ENCODE measurements at regions not wholly inside any gene's neighbourhood (a gene's known extent, or its start where the extent isn't known, plus 50 kb on each side); places are given as distances from the start of the nearest gene placed in this dataset.
"Not testable (repeated sequence)": the region's sequence is repeated elsewhere in the genome, so short reads cannot be mapped to it uniquely, and the experiment has no call there.

- no peak overlapping the region for H3K4me3 ChIP-seq (ENCODE audit: low read length)
- no peaks in the 10 kb centered on the region for H3K27me3 ChIP-seq (ENCODE audit: control insufficient read depth, low read length)
- H3K9me2 ChIP-seq (replicated peaks; ENCODE audit: control insufficient read depth, low read length): no peaks in the 10 kb centered on the region
- H3K4me1 ChIP-seq (ENCODE audit: control insufficient read depth, low read length): no peaks in the 10 kb centered on the region
- no peaks in the 10 kb centered on the region for H3F3A ChIP-seq (ENCODE audit: control insufficient read depth, insufficient read depth)
- H3K9me3 ChIP-seq (ENCODE audit: control insufficient read depth, insufficient read depth, low read length): peaks cover 13% of the 10 kb centered on the region; the same call in 1 of the 2 replicates
- TF ChIP-seq EZH2phosphoT487 (IDR thresholded peaks at IDR 0.05; ENCODE audit: borderline replicate concordance, low read length): no peak
- TF ChIP-seq, protein P1, sequence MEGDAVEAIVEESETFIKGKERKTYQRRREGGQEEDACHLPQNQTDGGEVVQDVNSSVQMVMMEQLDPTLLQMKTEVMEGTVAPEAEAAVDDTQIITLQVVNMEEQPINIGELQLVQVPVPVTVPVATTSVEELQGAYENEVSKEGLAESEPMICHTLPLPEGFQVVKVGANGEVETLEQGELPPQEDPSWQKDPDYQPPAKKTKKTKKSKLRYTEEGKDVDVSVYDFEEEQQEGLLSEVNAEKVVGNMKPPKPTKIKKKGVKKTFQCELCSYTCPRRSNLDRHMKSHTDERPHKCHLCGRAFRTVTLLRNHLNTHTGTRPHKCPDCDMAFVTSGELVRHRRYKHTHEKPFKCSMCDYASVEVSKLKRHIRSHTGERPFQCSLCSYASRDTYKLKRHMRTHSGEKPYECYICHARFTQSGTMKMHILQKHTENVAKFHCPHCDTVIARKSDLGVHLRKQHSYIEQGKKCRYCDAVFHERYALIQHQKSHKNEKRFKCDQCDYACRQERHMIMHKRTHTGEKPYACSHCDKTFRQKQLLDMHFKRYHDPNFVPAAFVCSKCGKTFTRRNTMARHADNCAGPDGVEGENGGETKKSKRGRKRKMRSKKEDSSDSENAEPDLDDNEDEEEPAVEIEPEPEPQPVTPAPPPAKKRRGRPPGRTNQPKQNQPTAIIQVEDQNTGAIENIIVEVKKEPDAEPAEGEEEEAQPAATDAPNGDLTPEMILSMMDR (IDR thresholded peaks at IDR 0.05; ENCODE audit: low read depth, low read length, poor library complexity, severe bottlenecking): no peak
- H3K4me2 ChIP-seq (ENCODE audit: low read length): no peak overlapping the region
- H3K79me2 ChIP-seq (ENCODE audit: control insufficient read depth, low read length): no peaks in the 10 kb centered on the region
- no peaks in the 10 kb centered on the region for H4K20me1 ChIP-seq (ENCODE audit: control insufficient read depth, insufficient read depth, low read depth, low read length)
- H3K27ac ChIP-seq (ENCODE audit: low read depth, low read length): no peak overlapping the region
- H3K36me3 ChIP-seq (ENCODE audit: control insufficient read depth, low read length): no peaks in the 10 kb centered on the region
Observed at GRCh38 chr5:13081116-13081515, 863.4 kb downstream of the DNAH5 start.

DNA sequence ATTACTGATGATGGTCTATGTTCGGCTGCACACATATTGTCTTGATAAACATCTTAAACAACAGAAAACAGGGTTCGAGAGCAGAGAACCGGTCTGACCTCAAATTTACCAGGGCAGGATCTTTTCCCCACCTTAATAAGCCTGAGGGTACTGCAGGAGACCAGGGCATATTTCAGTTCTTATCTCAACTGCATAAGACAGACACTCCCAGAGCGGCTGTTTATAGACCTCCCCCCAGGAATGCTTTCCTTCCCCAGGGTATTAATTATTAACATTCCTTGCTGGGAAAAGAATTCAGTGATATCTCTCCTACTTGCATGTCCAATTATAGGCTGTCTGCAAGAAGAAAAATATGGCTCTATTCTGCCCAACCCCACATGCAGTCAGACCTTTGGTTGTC, 871.6 kb downstream of the DNAH5 start:
- H3K27me3 ChIP-seq (ENCODE audit: control insufficient read depth, low read length); H3K4me2 ChIP-seq (ENCODE audit: low read length); H3F3A ChIP-seq (ENCODE audit: control insufficient read depth, insufficient read depth); H4K20me1 ChIP-seq (ENCODE audit: control insufficient read depth, insufficient read depth, low read depth, low read length); H3K36me3 ChIP-seq (ENCODE audit: control insufficient read depth, low read length); H3K9me2 ChIP-seq (replicated peaks; ENCODE audit: control insufficient read depth, low read length); H3K4me3 ChIP-seq (ENCODE audit: low read length); H3K4me1 ChIP-seq (ENCODE audit: control insufficient read depth, low read length); H3K27ac ChIP-seq (ENCODE audit: low read depth, low read length); H3K79me2 ChIP-seq (ENCODE audit: control insufficient read depth, low read length); H3K9me3 ChIP-seq (ENCODE audit: control insufficient read depth, insufficient read depth, low read length): not testable (repeated sequence)

GRCh38 chr5:13063088-13063487, 881.4 kb downstream of the DNAH5 start:
- Histone ChIP-seq H4K20me1 (ENCODE audit: control insufficient read depth, insufficient read depth, low read depth, low read length) (no peaks in the 10 kb centered on the region), H3K36me3 (ENCODE audit: control insufficient read depth, low read length) (no peaks in the 10 kb centered on the region), H3F3A (ENCODE audit: control insufficient read depth, insufficient read depth) (no peaks in the 10 kb centered on the region), H3K4me2 (ENCODE audit: low read length) (no peak overlapping the region), H3K79me2 (ENCODE audit: control insufficient read depth, low read length) (no peaks in the 10 kb centered on the region), H3K4me1 (ENCODE audit: control insufficient read depth, low read length) (no peaks in the 10 kb centered on the region), H3K9me3 (ENCODE audit: control insufficient read depth, insufficient read depth, low read length) (no peaks in the 10 kb centered on the region), H3K4me3 (ENCODE audit: low read length) (no peak overlapping the region), H3K27ac (ENCODE audit: low read depth, low read length) (no peak overlapping the region), H3K9me2 (replicated peaks; ENCODE audit: control insufficient read depth, low read length) (no peaks in the 10 kb centered on the region), H3K27me3 (ENCODE audit: control insufficient read depth, low read length) (no peaks in the 10 kb centered on the region)
- TF ChIP-seq, protein P1 (IDR thresholded peaks at IDR 0.05; ENCODE audit: low read depth, low read length, poor library complexity, severe bottlenecking): no peak
- TF ChIP-seq EZH2phosphoT487 (IDR thresholded peaks at IDR 0.05; ENCODE audit: borderline replicate concordance, low read length): no peak

GRCh38 chr5:13045897-13046551, 898.5 kb downstream of the DNAH5 start:
- Histone ChIP-seq H3K4me1 (ENCODE audit: control insufficient read depth, low read length) (no peaks in the 10 kb centered on the region), H3K9me2 (replicated peaks; ENCODE audit: control insufficient read depth, low read length) (no peaks in the 10 kb centered on the region), H3F3A (ENCODE audit: control insufficient read depth, insufficient read depth) (no peaks in the 10 kb centered on the region), H3K27ac (ENCODE audit: low read depth, low read length) (no peak overlapping the region), H3K36me3 (ENCODE audit: control insufficient read depth, low read length) (no peaks in the 10 kb centered on the region), H3K27me3 (ENCODE audit: control insufficient read depth, low read length) (no peaks in the 10 kb centered on the region), H4K20me1 (ENCODE audit: control insufficient read depth, insufficient read depth, low read depth, low read length) (no peaks in the 10 kb centered on the region), H3K79me2 (ENCODE audit: control insufficient read depth, low read length) (no peaks in the 10 kb centered on the region), H3K4me3 (ENCODE audit: low read length) (no peak overlapping the region), H3K9me3 (ENCODE audit: control insufficient read depth, insufficient read depth, low read length) (no peaks in the 10 kb centered on the region), H3K4me2 (ENCODE audit: low read length) (no peak overlapping the region)
- TF ChIP-seq, protein P1 (IDR thresholded peaks at IDR 0.05; ENCODE audit: low read depth, low read length, poor library complexity, severe bottlenecking): no peak
- no peak for TF ChIP-seq EZH2phosphoT487 (IDR thresholded peaks at IDR 0.05; ENCODE audit: borderline replicate concordance, low read length)

Data from DOHH2 (cell line).